ENCODE measurements at regions not wholly inside any gene's neighbourhood (a gene's known extent, or its start where the extent isn't known, plus 50 kb on each side); places are given as distances from the start of the nearest gene placed in this dataset.

- DNase-seq, result no peak
Measured at GRCh38 chr7:47663213-47663612, 81.3 kb upstream of the TNS3 start.

GRCh38 chr7:47661051-47661714, 79.3 kb upstream of the TNS3 start:
- DNase-seq, result no peak

- no peak for DNase-seq
Measured at GRCh38 chr7:47659664-47660462, 78.0 kb upstream of the TNS3 start.

- DNase-seq, result no peak
Measured at GRCh38 chr7:47658886-47659635, 77.2 kb upstream of the TNS3 start.

DNA sequence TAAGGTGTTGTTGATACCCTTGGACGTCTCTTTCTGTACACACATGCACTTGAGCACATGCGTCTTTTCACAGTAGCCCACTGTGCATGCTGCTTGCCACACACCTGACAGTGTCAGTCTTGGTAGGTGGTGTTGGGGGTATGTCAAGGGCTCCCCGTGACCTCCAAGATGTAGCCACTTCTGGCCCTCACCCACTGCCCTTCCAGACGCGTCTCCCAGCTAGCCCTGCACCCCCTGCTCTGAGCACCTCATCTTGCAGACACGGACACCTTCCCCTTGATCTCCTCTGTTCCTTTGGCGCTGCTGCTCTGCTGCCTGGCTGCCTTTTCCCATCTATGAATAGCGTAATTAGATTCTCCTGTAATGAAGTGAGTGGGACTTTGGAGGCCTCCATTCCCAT, 75.2 kb upstream of the TNS3 start:
- DNase-seq, result no peak

DNA sequence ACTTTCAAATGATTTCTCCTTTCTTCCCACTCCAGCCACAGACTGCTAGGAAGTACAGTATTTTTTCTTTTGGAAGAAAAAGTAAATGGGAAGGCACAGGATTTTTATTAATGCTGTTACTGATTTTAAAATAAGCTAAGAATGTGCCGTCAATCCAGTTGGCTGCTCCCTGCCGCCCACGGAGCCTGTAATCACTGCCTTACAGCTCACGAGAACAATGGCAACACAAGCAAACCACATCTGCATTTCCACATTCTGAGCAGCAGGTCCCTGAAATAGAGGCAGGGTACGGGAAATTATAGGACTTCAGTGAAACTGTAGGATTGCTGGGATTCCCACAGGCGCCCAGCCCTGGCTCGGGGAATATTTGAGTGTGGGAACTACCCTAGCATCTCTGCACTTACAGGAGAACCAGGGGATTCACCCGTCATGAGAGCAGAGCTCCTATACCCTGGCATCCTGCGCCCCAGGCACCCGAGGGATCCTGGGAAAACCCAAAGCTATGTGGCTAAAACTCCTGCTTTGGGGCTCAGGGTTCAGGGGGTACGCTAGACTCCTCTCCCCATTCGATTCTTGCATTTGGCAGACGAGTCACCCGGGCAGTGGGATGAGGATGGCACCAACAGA, 72.9 kb upstream of the TNS3 start:
- no peak for DNase-seq

DNA sequence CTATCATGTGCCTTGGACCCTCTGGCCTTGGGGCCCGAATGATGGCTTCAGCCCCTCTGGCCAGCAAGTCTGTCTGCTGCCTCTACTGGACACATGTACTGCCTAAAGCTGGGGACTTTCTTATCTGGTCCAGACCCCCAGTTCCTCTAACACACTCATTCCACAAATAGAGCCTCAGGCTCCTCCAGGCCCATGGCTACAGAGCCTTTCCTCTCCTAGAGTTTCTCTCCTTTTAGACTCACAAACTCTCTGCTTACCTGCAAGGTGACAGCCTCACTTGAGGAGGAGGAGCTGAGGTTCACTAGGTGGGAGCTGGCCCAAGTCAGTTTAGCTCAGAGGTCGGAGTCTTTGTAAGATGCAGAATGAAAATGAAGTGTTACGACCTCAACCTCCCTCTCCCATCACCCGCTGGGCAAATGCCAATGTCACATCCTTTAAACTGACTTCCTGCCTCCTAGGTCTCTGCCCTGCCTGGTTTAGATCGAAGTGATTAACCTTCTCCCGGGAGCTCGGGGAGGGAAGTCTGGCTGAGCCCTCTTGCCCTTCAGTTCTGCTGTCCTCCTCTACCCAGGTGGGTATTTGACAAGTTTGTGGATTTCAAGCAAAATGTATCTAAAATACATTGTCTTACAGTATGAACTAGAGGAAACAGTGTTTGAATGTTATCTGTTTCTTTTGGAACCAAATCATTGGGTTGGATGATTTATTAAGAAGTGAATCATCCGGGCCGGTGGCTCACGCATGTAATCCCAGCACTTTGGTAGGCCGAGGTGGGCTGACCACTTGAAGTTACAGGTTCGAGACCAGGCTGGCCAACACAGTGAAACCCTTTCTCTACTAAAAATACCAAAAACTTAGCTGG, 71.9 kb upstream of the TNS3 start:
- DNase-seq, result no peak

- no peak for DNase-seq
Measured at GRCh38 chr7:47652591-47652990, 70.7 kb upstream of the TNS3 start.

DNA sequence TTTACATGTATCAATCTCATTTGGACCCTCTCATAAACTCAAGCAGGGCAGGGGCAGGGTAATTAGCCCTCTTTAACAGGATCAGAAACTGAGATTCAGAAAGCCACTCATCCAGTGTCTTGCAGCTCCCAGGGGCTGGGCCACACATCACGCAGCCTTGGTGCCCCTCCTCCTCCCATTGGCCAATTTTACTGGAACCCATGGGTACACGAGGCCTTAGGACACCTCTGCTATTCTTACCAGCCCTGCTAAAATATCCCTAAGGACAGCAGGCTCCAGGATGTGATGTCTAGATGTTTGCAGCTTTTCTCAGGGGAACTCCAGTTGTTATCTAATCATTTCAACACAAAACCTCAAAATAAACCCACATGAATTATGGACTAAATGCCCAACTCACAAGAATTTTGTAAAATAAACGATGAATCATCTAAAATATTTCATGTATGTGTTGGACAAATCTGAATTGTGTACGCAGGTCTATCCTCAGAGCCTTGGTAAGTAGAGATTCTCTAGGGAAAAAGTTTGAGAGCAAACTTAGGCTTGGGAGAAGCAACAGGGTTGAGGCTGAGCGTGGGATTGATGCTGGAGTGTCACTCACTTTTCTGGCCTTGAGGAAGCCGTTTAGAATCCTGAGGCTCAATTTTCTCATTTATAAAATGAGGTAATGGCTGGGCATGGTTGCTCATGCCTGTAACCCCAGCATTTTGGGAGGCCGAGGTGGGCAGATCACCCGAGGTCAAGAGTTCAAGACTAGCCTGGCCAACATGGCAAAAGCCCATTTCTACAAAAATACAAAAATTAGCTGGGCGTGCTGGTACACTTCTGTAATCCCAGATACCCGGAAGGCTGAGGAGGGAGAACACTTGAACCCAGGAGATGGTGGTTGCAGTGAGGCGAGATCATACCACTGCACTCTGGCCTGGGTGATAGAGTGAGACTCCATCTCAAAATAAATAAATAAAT, 69.7 kb upstream of the TNS3 start:
- no peak for DNase-seq

- DNase-seq, result no peak
Measured at GRCh38 chr7:47649919-47650318, 68.0 kb upstream of the TNS3 start.

- peak; percentile 57 for DNase-seq
Measured at GRCh38 chr7:47648275-47648925, 66.5 kb upstream of the TNS3 start.

DNA sequence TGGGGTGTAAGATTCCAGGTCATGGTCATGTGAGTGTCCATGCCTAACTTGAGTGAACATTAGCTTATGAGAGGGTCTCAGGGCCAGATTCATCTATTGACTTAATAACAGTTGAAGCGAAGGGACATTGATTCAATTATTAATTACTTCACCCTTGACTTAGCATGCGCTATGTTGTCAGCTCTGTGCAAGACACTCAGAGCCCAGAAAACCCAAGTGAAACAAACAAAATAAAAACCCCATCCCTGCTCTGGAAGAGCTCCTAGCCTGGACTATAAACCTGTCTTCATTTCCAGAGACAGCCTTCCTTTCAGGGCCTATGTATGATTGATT, 66.0 kb upstream of the TNS3 start:
- no peak for DNase-seq

DNA sequence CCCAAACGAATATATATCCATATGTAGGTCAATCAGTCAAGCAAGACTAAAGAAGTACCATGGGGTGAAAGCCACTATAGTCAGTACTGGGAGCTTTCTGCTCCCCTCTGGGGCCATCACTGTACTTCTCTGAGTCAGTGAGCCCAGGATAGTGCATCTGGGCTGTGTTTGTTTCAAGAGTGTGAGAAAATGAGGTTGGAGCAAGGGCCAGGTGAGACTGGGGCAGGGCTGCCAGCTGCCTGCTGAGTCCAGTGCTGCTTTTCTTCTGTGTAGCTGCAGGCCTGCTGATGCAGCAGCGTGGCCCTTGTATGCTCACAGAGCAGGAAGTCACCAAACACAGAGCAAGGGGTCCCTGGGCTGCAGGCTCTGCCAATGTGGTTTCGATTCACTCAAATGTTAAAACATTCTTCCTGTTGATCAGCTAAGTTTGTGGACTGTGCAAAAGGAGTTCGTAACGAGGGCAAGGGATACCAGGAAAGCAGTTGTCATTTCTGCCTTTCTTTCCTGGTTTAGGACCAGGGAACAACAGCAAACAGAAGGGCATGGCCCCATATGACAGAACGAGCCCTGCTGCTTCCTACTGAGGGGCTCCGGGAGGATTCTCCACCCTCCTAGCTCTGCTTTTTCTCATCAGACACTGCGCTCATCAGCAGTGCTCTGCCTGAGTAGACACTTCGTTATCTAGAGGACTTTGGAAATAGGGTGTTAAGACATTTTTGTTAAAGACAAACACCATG, 65.4 kb upstream of the TNS3 start:
- DNase-seq, result peak; percentile 25

- DNase-seq, result no peak
Measured at GRCh38 chr7:47643716-47644400, 61.9 kb upstream of the TNS3 start.

- no peak for DNase-seq
Measured at GRCh38 chr7:47640265-47640664, 58.4 kb upstream of the TNS3 start.

DNA sequence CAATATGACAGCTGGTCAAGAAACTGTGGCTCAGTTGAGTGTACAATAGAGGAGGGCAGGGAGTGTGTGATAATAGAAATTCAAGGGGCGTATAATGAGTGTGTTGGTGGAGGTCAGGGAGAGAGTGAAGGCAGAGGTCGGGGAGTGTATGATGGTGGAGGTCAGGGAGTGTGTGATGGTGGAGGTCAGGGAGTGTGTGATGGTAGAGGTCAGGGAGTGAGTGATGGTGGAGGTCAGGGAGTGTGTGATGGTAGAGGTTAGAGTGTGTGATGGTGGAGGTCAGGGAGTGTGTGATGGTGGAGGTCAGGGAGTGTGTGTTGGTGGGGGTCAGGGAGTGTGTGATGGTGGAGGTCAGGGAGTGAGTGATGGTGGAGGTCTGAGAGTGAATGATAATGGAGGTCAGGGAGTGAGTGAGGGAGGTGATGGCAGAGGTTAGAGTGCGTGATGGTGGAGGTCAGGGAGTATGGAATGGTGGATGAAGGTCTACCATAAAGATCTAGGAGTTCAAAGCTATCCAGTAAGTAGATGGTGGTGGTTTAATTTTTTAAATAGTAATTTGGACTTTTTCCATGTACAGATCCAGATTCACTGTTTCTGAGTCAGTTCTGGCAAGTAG, 57.7 kb upstream of the TNS3 start:
- DNase-seq, result peak; percentile 9

DNA sequence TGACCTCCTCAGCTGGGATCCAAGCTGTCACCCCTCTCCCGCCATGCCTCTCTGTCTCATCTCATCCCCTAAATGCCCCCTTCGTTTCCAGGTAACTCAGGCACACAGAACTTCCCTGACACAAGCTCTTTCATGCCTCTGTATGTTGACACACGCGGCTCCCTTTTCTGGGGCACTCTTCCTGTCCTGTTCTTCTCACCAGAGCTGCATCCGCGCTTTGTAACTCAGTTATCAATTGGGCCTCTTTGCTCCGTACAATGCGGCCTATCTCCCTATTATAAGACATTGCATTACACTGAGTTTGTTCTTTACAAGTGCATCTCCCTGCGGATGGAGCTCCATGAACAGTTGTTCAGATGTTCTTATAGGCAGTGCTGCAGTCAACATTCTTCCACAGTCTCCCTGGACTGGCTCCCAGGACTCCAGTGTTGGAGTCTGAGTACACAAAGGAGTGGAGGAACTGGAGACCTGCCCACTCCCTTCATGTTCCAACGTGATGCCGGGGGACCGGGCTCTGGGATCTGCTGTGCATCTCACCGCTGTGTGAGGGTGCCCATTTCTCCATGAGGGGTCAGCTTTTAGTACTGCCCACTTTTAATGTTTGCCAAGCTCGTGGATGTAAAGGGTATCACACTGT, 56.9 kb upstream of the TNS3 start:
- no peak for DNase-seq

DNA sequence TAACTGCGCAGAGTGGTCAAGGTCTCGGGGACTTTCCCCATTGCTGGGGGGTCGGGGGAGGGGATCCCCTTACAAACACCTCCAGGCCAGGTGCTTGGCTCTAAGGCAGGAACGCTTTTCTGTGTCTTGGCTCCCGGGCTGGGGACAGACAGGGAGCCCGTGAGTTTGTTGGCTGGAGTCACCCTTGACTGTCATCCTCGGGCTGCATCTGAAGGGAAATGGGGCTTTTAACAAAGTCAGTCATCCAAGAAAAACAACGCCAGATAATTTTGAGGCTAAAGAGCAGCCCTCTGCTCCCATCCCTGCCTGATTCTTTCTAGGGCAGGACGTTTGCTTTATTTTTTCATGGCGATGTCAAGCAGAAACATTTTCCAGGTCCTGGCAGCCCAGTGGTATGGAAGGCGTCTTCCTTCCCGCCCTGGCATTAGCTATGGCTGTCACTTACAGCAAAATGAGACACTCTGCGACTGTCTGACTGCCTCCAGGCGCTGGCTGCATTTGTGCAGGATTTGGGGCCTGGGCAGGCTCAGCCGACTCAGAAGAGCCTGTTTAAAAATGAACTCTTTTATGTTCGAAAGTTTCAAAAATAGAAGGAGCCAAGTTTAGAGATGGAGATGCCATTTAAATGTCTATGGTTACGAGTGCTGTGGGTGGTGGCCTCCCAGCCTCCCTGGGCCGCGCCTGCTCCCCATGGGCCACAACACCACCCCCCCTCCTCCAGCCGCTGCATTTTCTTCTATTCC, 54.7 kb upstream of the TNS3 start:
- DNase-seq, result no peak

All from MV-4-11 (cell line).